Left lung (tissue), 4 donors: ENCODE measurements at regions not wholly inside any gene's neighbourhood (a gene's known extent, or its start where the extent isn't known, plus 50 kb on each side); places are given as distances from the start of the nearest gene placed in this dataset.

Experiments used
- ATAC-seq: fragments of 200-7000 bp; cut with Tn5 transposase; one replicate; pipeline ENCODE4 v1.9.1; 2020; ENCODE audit warnings: moderate library complexity
- DNase-seq, 4 donors: peaks; one replicate each; pipeline ENCODE4 v3.0.0-alpha.2; 2013 to 2020
- H3K27ac ChIP-seq, 2 donors: fragments of 200-600 bp; sonication (generic) in 1 of 2; one replicate each; pipeline versions ENCODE4 v1.5.0 to v1.8.0; 2020 to 2021
- H3K27me3 ChIP-seq, 2 donors: fragments of 200-600 bp; sonication (generic) in 1 of 2; one replicate each; pipeline versions ENCODE4 v1.5.0 to v1.8.0; 2020 to 2021
- H3K36me3 ChIP-seq, 2 donors: fragments of 200-600 bp; sonication (generic) in 1 of 2; one replicate each; pipeline versions ENCODE4 v1.5.0 to v1.8.0; 2020 to 2021
- H3K4me1 ChIP-seq, 2 donors: fragments of 200-600 bp; one replicate each; pipeline ENCODE4 v1.8.0; 2021
- H3K4me3 ChIP-seq, 2 donors: fragments of 200-600 bp; sonication (generic) in 1 of 2; one replicate each; pipeline versions ENCODE4 v1.5.0 to v1.8.0; 2020 to 2021; ENCODE audit warnings: mild to moderate bottlenecking in 1 of 2
- H3K9me3 ChIP-seq, 2 donors: fragments of 200-600 bp; sonication (generic) in 1 of 2; one replicate each; pipeline versions ENCODE4 v1.5.0 to v1.8.0; 2020 to 2021
- CTCF ChIP-seq, 2 donors: fragments of 200-600 bp; sonication (generic) in 1 of 2; IDR thresholded peaks; one replicate each; pipeline versions ENCODE4 v1.5.0 to v1.8.0; 2021; ENCODE audit warnings: antibody characterized with exemption in 2 of 2
- intact Hi-C, 2 donors: fragments of 100-400 bp; cut with DNase I; formaldehyde crosslinking; loops; one replicate each; pipeline versions ENCODE4 v1.11.2 to v1.14.2; 2022
- donor health status: DM: no; HTN: yes; CAD: no.
- donor health status: DM: no; HTN: no; CAD: no.

GRCh38 chr5:66518753-66519152, 77.4 kb upstream of the MAST4 start:
- peak; percentile 87 for ATAC-seq

GRCh38 chr5:66519626-66520025, 76.6 kb upstream of the MAST4 start:
- H3K27me3 ChIP-seq: no peaks in the 10 kb centered on the region
- H3K4me3 ChIP-seq: no peak overlapping the region
- no peak for DNase-seq
- no peaks in the 10 kb centered on the region for H3K36me3 ChIP-seq
- H3K4me1 ChIP-seq: no peaks in the 10 kb centered on the region
- peak; percentile 54 for ATAC-seq
- intact Hi-C loops: no loop called here
- H3K27ac ChIP-seq: no peak overlapping the region
- H3K9me3 ChIP-seq: peaks cover 0 to 22% of the 10 kb centered on the region in 2 donors
- no peak for TF ChIP-seq CTCF (IDR thresholded peaks at IDR 0.05)

More at GRCh38 chr5:66518753-66519152, 77.4 kb upstream of the MAST4 start:
- peak in 1 of 4 donors; percentile 61 for DNase-seq
- Histone ChIP-seq H3K9me3 (peaks cover 0 to 22% of the 10 kb centered on the region in 2 donors), H3K27me3 (no peaks in the 10 kb centered on the region), H3K27ac (peak overlapping the region; percentile 36 to 64), H3K4me1 (no peaks in the 10 kb centered on the region), H3K4me3 (no peak overlapping the region), H3K36me3 (no peaks in the 10 kb centered on the region)
- intact Hi-C loops: no loop called here
- no peak for TF ChIP-seq CTCF (IDR thresholded peaks at IDR 0.05)

- H3K4me3 ChIP-seq: no peak overlapping the region
- TF ChIP-seq CTCF (IDR thresholded peaks at IDR 0.05): no peak
- intact Hi-C loops: no loop called here
These were observed 75.3 kb upstream of the MAST4 start for GRCh38 chr5:66520854-66521253.

GRCh38 chr5:66527478-66528035, 68.6 kb upstream of the MAST4 start:
- H3K27ac ChIP-seq: no peak overlapping the region
- H3K9me3 ChIP-seq: no peaks in the 10 kb centered on the region
- no peaks in the 10 kb centered on the region for H3K4me1 ChIP-seq

More at GRCh38 chr5:66520854-66521253, 75.3 kb upstream of the MAST4 start:
- Histone ChIP-seq H3K27me3 (no peaks in the 10 kb centered on the region), H3K27ac (no peak overlapping the region), H3K9me3 (peaks cover 0 to 22% of the 10 kb centered on the region in 2 donors), H3K36me3 (no peaks in the 10 kb centered on the region), H3K4me1 (no peaks in the 10 kb centered on the region)
- no peak for ATAC-seq
- no peak for DNase-seq

GRCh38 chr5:66529182-66529581, 67.0 kb upstream of the MAST4 start:
- ATAC-seq (peak; percentile 83), DNase-seq (no peak)
- Histone ChIP-seq H3K27ac (no peak overlapping the region), H3K4me3 (no peak overlapping the region), H3K9me3 (no peaks in the 10 kb centered on the region), H3K4me1 (no peaks in the 10 kb centered on the region), H3K27me3 (no peaks in the 10 kb centered on the region), H3K36me3 (no peaks in the 10 kb centered on the region)
- no peak for TF ChIP-seq CTCF (IDR thresholded peaks at IDR 0.05)
- intact Hi-C loops: no loop called here

More at GRCh38 chr5:66527478-66528035, 68.6 kb upstream of the MAST4 start:
- TF ChIP-seq CTCF (IDR thresholded peaks at IDR 0.05): no peak
- Histone ChIP-seq H3K4me3 (no peak overlapping the region), H3K27me3 (no peaks in the 10 kb centered on the region), H3K36me3 (no peaks in the 10 kb centered on the region)
- intact Hi-C loops: no loop called here
- DNase-seq (no peak), ATAC-seq (no peak)
